CD4-positive, alpha-beta memory T cell (primary cell): ENCODE measurements at regions not wholly inside any gene's neighbourhood (a gene's known extent, or its start where the extent isn't known, plus 50 kb on each side); places are given as distances from the start of the nearest gene placed in this dataset.

Source experiments
- CTCF ChIA-PET: fragments of 350-600 bp; sonication (Branson Sonifier 250); formaldehyde crosslinking; loops from one replicate; lab custom pipeline; 2021; ENCODE audit warnings: inconsistent platforms; ENCODE audit not compliant: partially characterized antibody; lab: Charles Lee
- POLR2A ChIA-PET: fragments of 350-600 bp; sonication (Branson Sonifier 250); formaldehyde crosslinking; loops from one replicate; lab custom pipeline; 2021; ENCODE audit not compliant: partially characterized antibody; lab: Charles Lee
- DNase-seq, 5 donors: peaks; one replicate each; pipeline versions ENCODE4 v3.0.0 to v3.0.0-alpha.2; 2020 to 2022; ENCODE audit warnings: mixed read lengths in 1 of 5
- H3K27ac ChIP-seq: one replicate; pipeline ENCODE4 v1.7.0; 2013; ENCODE audit warnings: low read depth, low read length
- H3K27me3 ChIP-seq: 2 replicates; pipeline ENCODE4 v1.7.0; 2013; ENCODE audit warnings: mild to moderate bottlenecking, low read length, moderate library complexity; ENCODE audit not compliant: insufficient read depth
- H3K36me3 ChIP-seq: 2 replicates; pipeline ENCODE4 v1.7.0; 2013; ENCODE audit warnings: mild to moderate bottlenecking, low read length, moderate library complexity; ENCODE audit not compliant: insufficient read depth
- H3K4me1 ChIP-seq: 2 replicates; pipeline ENCODE4 v1.7.0; 2013; ENCODE audit warnings: mild to moderate bottlenecking, low read length, moderate library complexity; ENCODE audit not compliant: insufficient read depth
- H3K4me3 ChIP-seq, 2 donors: one replicate each; pipeline ENCODE4 v1.7.0; 2013; ENCODE audit warnings: low read length in 2 of 2, mild to moderate bottlenecking in 1 of 2
- H3K9me3 ChIP-seq, 2 donors: one replicate each; pipeline ENCODE4 v1.7.0; 2013; ENCODE audit warnings: low read length in 2 of 2, control low read depth in 1 of 2; ENCODE audit not compliant: control insufficient read depth in 1 of 2
- H3K27ac Mint-ChIP-seq, 7 donors: one replicate each; pipeline ENCODE4 v1.8.0; 2020 to 2021; ENCODE audit warnings: mixed read lengths in 7 of 7, mild to moderate bottlenecking in 6 of 7, inconsistent platforms in 3 of 7, moderate library complexity in 3 of 7
- H3K27me3 Mint-ChIP-seq, 2 donors: one replicate each; pipeline ENCODE4 v1.8.0; 2020 to 2021; ENCODE audit warnings: mixed read lengths in 2 of 2
- H3K36me3 Mint-ChIP-seq, 2 donors: one replicate each; pipeline ENCODE4 v1.8.0; 2020 to 2021; ENCODE audit warnings: mixed read lengths in 2 of 2, inconsistent platforms in 1 of 2, mild to moderate bottlenecking in 1 of 2
- H3K4me1 Mint-ChIP-seq, 4 donors: one replicate each; pipeline ENCODE4 v1.8.0; 2020 to 2021; ENCODE audit warnings: mixed read lengths in 4 of 4, mild to moderate bottlenecking in 1 of 4
- H3K4me3 Mint-ChIP-seq, 8 donors: one replicate each; pipeline ENCODE4 v1.8.0; 2020 to 2021; ENCODE audit warnings: mixed read lengths in 8 of 8, mild to moderate bottlenecking in 7 of 8, moderate library complexity in 6 of 8, inconsistent platforms in 3 of 8
- H3K9me3 Mint-ChIP-seq, 8 donors: one replicate each; pipeline ENCODE4 v1.8.0; 2020 to 2021; ENCODE audit warnings: mixed read lengths in 8 of 8, mild to moderate bottlenecking in 5 of 8, inconsistent platforms in 3 of 8, moderate library complexity in 1 of 8
- intact Hi-C: fragments of 100-400 bp; cut with micrococcal nuclease; formaldehyde crosslinking; loops from one replicate; pipeline ENCODE4 v1.15.1; 2023

- Histone ChIP-seq H3K27me3 (no peaks in the 10 kb centered on the region), H3K36me3 (no peaks in the 10 kb centered on the region), H3K4me3 (no peak overlapping the region), H3K9me3 (no peaks in the 10 kb centered on the region), H3K4me1 (peaks cover 5% of the 10 kb centered on the region), H3K27ac (no peak overlapping the region)
- Mint-ChIP-seq H3K27ac (no peak overlapping the region), H3K36me3 (peaks cover 0 to 4% of the 10 kb centered on the region in 2 donors), H3K9me3 (peaks cover 0 to 14% (median 7%) of the 10 kb centered on the region in 8 donors), H3K4me1 (peaks cover 0 to 1% (median 0%) of the 10 kb centered on the region in 4 donors), H3K27me3 (peaks cover 10 to 11% of the 10 kb centered on the region in 2 donors), H3K4me3 (no peak overlapping the region)
- POLR2A ChIA-PET, result no interaction called here
- CTCF ChIA-PET, result no interaction called here
- intact Hi-C loops, result no loop called here
- no peak for DNase-seq
These were observed 100.6 kb downstream of the HNRNPLL start for GRCh38 chr2:38502107-38502506.

DNA sequence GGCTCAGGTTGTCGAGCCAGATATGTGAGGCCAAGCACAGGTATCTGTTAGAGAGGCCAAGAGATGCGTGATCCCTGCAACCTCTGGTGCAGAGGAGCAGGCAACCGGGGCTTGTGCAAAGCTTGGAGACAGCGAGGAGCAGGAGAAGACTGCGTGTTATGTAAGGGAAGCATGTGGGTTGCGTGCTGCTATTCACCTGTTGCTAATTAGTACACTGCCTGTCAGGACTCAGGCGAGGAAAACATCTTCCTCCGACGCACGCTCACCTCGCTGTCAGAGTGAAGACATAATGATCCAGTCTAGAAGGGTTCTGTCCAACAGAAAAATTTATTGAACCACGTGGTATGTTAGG is 102.5 kb downstream of the HNRNPLL start:
- H3K36me3 Mint-ChIP-seq, result peaks cover 0 to 4% of the 10 kb centered on the region in 2 donors
- H3K4me1 Mint-ChIP-seq, result peaks cover 0 to 1% (median 0%) of the 10 kb centered on the region in 4 donors
- no peak overlapping the region for H3K4me3 Mint-ChIP-seq
- Histone ChIP-seq H3K9me3 (no peaks in the 10 kb centered on the region), H3K27ac (no peak overlapping the region), H3K4me1 (peaks cover 5% of the 10 kb centered on the region), H3K4me3 (no peak overlapping the region), H3K27me3 (no peaks in the 10 kb centered on the region), H3K36me3 (no peaks in the 10 kb centered on the region)
- peaks cover 9 to 12% of the 10 kb centered on the region in 2 donors for H3K27me3 Mint-ChIP-seq
- DNase-seq, result no peak
- ChIA-PET CTCF (interaction anchor here (5.9 kb wide), 1 partner anchor 9 kb away, joined by 35 read pairs; no protein-coding TSS in a partner anchor), POLR2A (no interaction called here)
- intact Hi-C loops, result no loop called here
- no peak overlapping the region for H3K27ac Mint-ChIP-seq
- peaks cover 0 to 14% (median 7%) of the 10 kb centered on the region in 8 donors for H3K9me3 Mint-ChIP-seq

DNA sequence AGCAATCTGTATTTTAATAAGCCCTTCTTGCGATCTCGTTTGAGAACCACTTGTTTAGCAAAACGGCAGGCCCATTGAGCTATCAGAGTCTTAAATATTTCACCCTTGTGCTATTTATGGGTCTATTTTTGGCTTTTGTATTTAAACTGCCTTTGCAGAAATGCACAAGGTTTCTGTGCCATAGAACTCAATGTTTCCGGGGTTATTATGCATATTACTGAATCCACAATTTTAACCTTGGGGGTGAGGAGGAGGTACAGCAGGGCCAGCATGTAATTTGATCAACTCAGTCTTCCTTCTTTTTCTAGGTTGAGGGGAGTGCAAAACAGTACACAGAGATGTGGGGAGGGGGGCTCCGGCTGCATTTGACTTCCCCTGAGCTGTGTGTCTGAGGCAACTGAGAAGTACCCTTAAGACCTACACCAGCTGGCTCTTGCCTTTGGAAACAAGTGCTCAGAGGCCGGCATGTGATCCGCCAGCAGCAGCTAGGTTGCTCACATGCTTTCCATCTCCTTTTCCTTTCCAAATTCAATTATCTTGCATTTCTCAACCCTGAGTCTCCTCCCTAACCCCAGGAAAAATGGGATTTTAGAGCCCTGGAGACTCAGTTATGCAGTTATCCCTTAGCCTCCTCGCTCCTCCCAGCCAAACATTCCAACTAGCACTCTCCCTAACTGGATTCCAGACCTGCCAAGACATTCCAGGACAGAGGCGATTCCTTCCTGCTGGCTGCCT is 103.0 kb downstream of the HNRNPLL start:
- Mint-ChIP-seq H3K4me1 (peaks cover 0 to 1% (median 0%) of the 10 kb centered on the region in 4 donors), H3K36me3 (peaks cover 0 to 4% of the 10 kb centered on the region in 2 donors), H3K27me3 (peaks cover 9 to 12% of the 10 kb centered on the region in 2 donors), H3K4me3 (no peak overlapping the region), H3K9me3 (peaks cover 0 to 14% (median 7%) of the 10 kb centered on the region in 8 donors), H3K27ac (no peak overlapping the region)
- intact Hi-C loops, result no loop called here
- no peak for DNase-seq
- no peak overlapping the region for H3K27ac ChIP-seq
- POLR2A ChIA-PET, result no interaction called here
- peaks cover 5% of the 10 kb centered on the region for H3K4me1 ChIP-seq
- no peaks in the 10 kb centered on the region for H3K9me3 ChIP-seq
- CTCF ChIA-PET, result interaction anchor here (5.9 kb wide), 1 partner anchor 9 kb away, joined by 35 read pairs; no protein-coding TSS in a partner anchor
- H3K4me3 ChIP-seq, result no peak overlapping the region
- no peaks in the 10 kb centered on the region for H3K36me3 ChIP-seq
- H3K27me3 ChIP-seq, result no peaks in the 10 kb centered on the region

DNA sequence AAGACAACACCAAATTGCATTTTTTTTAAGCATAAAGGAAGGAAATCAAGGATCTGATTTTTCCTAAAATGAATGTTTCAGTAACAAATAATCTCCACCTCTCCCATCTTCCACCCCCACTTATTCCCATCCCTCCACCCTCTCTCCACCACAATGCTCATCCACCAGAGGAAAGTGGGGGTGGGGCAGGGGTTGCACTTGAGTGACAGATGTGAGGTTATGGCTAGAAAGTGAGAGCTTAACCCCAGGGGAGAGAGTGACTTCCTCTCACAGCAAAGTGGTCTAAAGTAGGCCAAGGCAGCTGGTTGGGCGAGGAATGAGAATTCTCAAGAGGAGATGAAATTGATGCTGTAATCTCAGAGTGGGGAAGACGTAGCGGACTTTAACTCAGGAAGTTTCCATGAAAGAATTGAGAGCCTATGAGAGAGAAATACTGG is 104.7 kb downstream of the HNRNPLL start:
- no peaks in the 10 kb centered on the region for H3K9me3 ChIP-seq
- Mint-ChIP-seq H3K27ac (no peak overlapping the region), H3K4me1 (peaks cover 0 to 1% (median 0%) of the 10 kb centered on the region in 4 donors), H3K9me3 (peaks cover 0 to 14% (median 7%) of the 10 kb centered on the region in 8 donors), H3K4me3 (no peak overlapping the region), H3K27me3 (peaks cover 8 to 12% of the 10 kb centered on the region in 2 donors), H3K36me3 (peaks cover 0 to 4% of the 10 kb centered on the region in 2 donors)
- no peak for DNase-seq
- H3K27ac ChIP-seq, result no peak overlapping the region
- no peaks in the 10 kb centered on the region for H3K36me3 ChIP-seq
- peaks cover 5% of the 10 kb centered on the region for H3K4me1 ChIP-seq
- H3K4me3 ChIP-seq, result no peak overlapping the region
- intact Hi-C loops, result no loop called here
- POLR2A ChIA-PET, result no interaction called here
- no peaks in the 10 kb centered on the region for H3K27me3 ChIP-seq
- CTCF ChIA-PET, result interaction anchor here (0.6 to 5.9 kb wide), 3 partner anchors 11 to 354 kb away, joined by 3 to 35 read pairs (median 4); no protein-coding TSS in a partner anchor

GRCh38 chr2:38497670-38498037 is 105.1 kb downstream of the HNRNPLL start:
- DNase-seq, result no peak
- H3K9me3 Mint-ChIP-seq, result peaks cover 0 to 13% (median 6%) of the 10 kb centered on the region in 8 donors
- H3K9me3 ChIP-seq, result no peaks in the 10 kb centered on the region
- H3K27ac Mint-ChIP-seq, result no peak overlapping the region
- intact Hi-C loops, result no loop called here
- H3K4me1 ChIP-seq, result peaks cover 5% of the 10 kb centered on the region
- ChIA-PET CTCF (interaction anchor here (1.2 to 5.9 kb wide), 2 partner anchors 11 to 182 kb away, joined by 4 to 35 read pairs; no protein-coding TSS in a partner anchor), POLR2A (no interaction called here)
- H3K4me1 Mint-ChIP-seq, result peaks cover 0 to 1% (median 0%) of the 10 kb centered on the region in 4 donors
- peaks cover 8 to 10% of the 10 kb centered on the region in 2 donors for H3K27me3 Mint-ChIP-seq
- peaks cover 0 to 4% of the 10 kb centered on the region in 2 donors for H3K36me3 Mint-ChIP-seq
- H3K4me3 Mint-ChIP-seq, result no peak overlapping the region
- no peak overlapping the region for H3K4me3 ChIP-seq
- no peaks in the 10 kb centered on the region for H3K36me3 ChIP-seq
- no peak overlapping the region for H3K27ac ChIP-seq
- no peaks in the 10 kb centered on the region for H3K27me3 ChIP-seq

DNA sequence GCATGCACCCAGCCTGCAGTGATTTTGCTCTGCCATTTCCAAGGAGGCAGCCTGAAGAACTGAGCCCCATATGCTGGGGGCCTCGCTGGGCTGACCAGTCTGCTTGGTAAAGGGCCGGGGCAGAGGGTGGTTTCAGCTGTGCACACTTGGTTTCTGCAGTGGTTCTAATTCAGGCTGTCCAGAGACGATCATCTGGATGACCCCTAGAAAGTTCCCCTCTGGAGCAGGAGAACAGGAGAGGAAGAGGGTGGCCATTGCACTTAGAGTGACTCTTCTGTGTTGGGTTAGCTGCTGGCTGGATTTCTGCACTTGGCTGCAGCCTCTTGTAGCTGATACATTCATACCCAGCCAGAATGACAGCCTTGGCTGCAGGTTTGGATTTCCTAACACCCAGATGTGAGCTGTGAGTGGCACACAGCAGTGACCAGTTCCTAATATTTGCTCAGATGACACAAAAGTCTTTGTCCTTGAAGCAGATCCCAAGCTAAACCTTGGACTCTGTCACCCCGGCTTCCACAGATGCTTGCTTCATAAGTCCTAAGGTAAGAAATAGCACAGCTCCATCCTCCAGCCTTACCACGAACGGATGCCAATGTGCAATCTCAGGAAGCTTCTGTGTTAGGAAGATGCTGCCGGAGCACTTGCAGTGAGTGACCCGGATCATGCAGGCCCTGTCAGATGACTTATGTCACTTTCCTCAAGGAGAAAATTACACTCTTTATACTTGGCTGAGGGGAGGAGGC is 105.6 kb downstream of the HNRNPLL start:
- H3K27me3 ChIP-seq, result no peaks in the 10 kb centered on the region
- H3K36me3 ChIP-seq, result no peaks in the 10 kb centered on the region
- CTCF ChIA-PET, result interaction anchor here (5.9 kb wide), 1 partner anchor 12 kb away, joined by 35 read pairs; no protein-coding TSS in a partner anchor

GRCh38 chr2:38495880-38496279 is 106.8 kb downstream of the HNRNPLL start:
- intact Hi-C loops, result no loop called here
- Histone ChIP-seq H3K9me3 (no peaks in the 10 kb centered on the region), H3K36me3 (no peaks in the 10 kb centered on the region), H3K27ac (no peak overlapping the region), H3K4me1 (peaks cover 5% of the 10 kb centered on the region), H3K4me3 (no peak overlapping the region), H3K27me3 (no peaks in the 10 kb centered on the region)
- ChIA-PET CTCF (interaction anchor here (5.9 kb wide), 1 partner anchor 13 kb away, joined by 35 read pairs; no protein-coding TSS in a partner anchor), POLR2A (no interaction called here)
- Mint-ChIP-seq H3K9me3 (peaks cover 0 to 4% (median 0%) of the 10 kb centered on the region in 8 donors), H3K27ac (no peak overlapping the region), H3K4me3 (no peak overlapping the region), H3K27me3 (peaks cover 7% of the 10 kb centered on the region in 2 donors), H3K36me3 (peaks cover 0 to 3% of the 10 kb centered on the region in 2 donors), H3K4me1 (peaks cover 0 to 1% (median 0%) of the 10 kb centered on the region in 4 donors)
- DNase-seq, result no peak

More for the DNA sequence above, 105.6 kb downstream of the HNRNPLL start:
- H3K4me1 ChIP-seq, result peaks cover 5% of the 10 kb centered on the region
- DNase-seq, result no peak
- H3K4me3 ChIP-seq, result no peak overlapping the region
- POLR2A ChIA-PET, result no interaction called here
- Mint-ChIP-seq H3K36me3 (peaks cover 0 to 4% of the 10 kb centered on the region in 2 donors), H3K4me1 (peaks cover 0 to 1% (median 0%) of the 10 kb centered on the region in 4 donors), H3K9me3 (peaks cover 0 to 9% (median 4%) of the 10 kb centered on the region in 8 donors), H3K27ac (no peak overlapping the region), H3K27me3 (peaks cover 7 to 8% of the 10 kb centered on the region in 2 donors), H3K4me3 (no peak overlapping the region)
- no peak overlapping the region for H3K27ac ChIP-seq
- no peaks in the 10 kb centered on the region for H3K9me3 ChIP-seq
- intact Hi-C loops, result no loop called here
